ENCODE measurements at regions not wholly inside any gene's neighbourhood (a gene's known extent, or its start where the extent isn't known, plus 50 kb on each side); places are given as distances from the start of the nearest gene placed in this dataset.

DNA sequence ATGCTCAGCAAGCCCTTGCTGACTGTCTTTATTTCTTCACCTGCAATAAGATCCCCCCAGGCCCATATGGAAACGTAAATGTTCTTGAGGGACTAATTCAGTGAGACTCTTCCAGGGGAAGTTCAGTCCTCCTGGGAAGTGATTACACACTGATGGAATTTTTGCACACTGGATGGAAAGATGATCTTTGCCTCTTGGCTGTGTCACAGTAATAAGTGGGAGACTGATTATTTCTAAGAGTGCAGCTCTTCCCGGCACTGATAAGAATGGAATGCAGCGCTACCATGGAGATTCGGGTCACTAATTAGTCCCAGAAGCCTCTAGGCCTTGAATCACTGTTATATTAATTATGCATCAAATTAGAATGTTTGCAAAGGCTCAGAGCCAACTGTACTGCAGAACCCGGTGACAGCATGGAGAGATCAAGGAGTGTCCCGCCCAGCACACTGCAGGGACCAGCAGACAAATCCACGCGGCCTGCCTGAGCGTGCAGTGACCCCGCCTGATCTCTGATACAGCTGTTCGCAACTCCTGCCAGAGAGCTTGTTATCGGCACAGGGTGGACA, 178.3 kb downstream of the SNX19 start:
- H3K9me1 ChIP-seq (ENCODE audit: control insufficient read depth, extremely low read depth, insufficient read depth, low read length) = no peaks in the 10 kb centered on the region
- peak; percentile 9 for DNase-seq (ENCODE audit: low read depth, low spot score)
- dilution Hi-C loops (cut with MboI; ENCODE audit: extremely low pct_ligation_motif_present, low sequenced_read_pairs) = no loop called here
- peak overlapping the region; percentile 85 for H2AFZ ChIP-seq (ENCODE audit: control insufficient read depth, low read length)
- no peaks in the 10 kb centered on the region for H3K27me3 ChIP-seq (ENCODE audit: control insufficient read depth, extremely low read depth, insufficient read depth, low read length)
- H3K79me2 ChIP-seq (ENCODE audit: control insufficient read depth, insufficient read depth, low read length) = no peaks in the 10 kb centered on the region
- peak overlapping the region; percentile 10 for H3K9ac ChIP-seq (ENCODE audit: control insufficient read depth, extremely low read depth, insufficient read depth, low read length)
- peaks cover 15% of the 10 kb centered on the region for H3K4me1 ChIP-seq (ENCODE audit: control insufficient read depth, extremely low read depth, insufficient read depth, low read length)
- H3K27ac ChIP-seq (ENCODE audit: control insufficient read depth, insufficient read depth, low read length) = peak overlapping the region; percentile 16
- no peaks in the 10 kb centered on the region for H3K36me3 ChIP-seq (ENCODE audit: control insufficient read depth in 2 of 2, extremely low read depth in 1 of 2, insufficient read depth in 2 of 2, low read length in 2 of 2)
- FAIRE-seq = peak; percentile 52
- no peaks in the 10 kb centered on the region for H4K20me1 ChIP-seq (ENCODE audit: control insufficient read depth, extremely low read depth, insufficient read depth, low read length)
- H3K4me2 ChIP-seq (ENCODE audit: control insufficient read depth, extremely low read depth, insufficient read depth, low read depth, low read length) = peak overlapping the region; percentile 68
- H3K4me3 ChIP-seq (ENCODE audit: control insufficient read depth in 2 of 3, extremely low read depth in 1 of 3, insufficient read depth in 2 of 3, low read depth in 1 of 3, low read length in 3 of 3) = peak overlapping the region in 1 of 3 experiments; percentile 22
- TF ChIP-seq, protein P1, sequence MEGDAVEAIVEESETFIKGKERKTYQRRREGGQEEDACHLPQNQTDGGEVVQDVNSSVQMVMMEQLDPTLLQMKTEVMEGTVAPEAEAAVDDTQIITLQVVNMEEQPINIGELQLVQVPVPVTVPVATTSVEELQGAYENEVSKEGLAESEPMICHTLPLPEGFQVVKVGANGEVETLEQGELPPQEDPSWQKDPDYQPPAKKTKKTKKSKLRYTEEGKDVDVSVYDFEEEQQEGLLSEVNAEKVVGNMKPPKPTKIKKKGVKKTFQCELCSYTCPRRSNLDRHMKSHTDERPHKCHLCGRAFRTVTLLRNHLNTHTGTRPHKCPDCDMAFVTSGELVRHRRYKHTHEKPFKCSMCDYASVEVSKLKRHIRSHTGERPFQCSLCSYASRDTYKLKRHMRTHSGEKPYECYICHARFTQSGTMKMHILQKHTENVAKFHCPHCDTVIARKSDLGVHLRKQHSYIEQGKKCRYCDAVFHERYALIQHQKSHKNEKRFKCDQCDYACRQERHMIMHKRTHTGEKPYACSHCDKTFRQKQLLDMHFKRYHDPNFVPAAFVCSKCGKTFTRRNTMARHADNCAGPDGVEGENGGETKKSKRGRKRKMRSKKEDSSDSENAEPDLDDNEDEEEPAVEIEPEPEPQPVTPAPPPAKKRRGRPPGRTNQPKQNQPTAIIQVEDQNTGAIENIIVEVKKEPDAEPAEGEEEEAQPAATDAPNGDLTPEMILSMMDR (optimal IDR thresholded peaks at IDR 0.05 in 1 of 3, IDR thresholded peaks at IDR 0.05 in 1 of 3, conservative IDR thresholded peaks at IDR 0.05 in 1 of 3; ENCODE audit: extremely low read depth in 1 of 3, insufficient read depth in 2 of 3, low read length in 3 of 3) = no peak
- H3K9me3 ChIP-seq (ENCODE audit: control insufficient read depth, low read depth, low read length) = no peaks in the 10 kb centered on the region

DNA sequence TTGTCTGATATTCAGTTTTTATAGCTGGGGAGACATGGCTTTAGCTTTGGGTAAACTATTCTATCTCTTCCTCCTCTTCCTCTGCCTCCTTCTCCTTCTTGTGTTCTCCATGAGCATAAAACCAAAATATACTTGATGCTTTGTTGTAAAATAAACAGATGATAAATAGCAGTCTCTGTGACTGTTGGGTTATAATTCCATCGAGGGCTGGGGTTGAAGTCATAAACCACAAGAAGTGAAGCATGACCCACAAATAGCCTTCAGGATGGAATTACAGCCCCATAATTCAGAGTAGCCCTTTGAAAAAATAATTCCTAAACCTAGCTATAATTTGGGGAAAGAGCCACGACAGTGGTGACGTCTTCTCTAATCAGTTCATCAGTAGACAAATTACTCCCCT, 177.7 kb downstream of the SNX19 start:
- DNase-seq (ENCODE audit: low read depth, low spot score) = no peak
- no peaks in the 10 kb centered on the region for H3K79me2 ChIP-seq (ENCODE audit: control insufficient read depth, insufficient read depth, low read length)
- no peaks in the 10 kb centered on the region for H3K36me3 ChIP-seq (ENCODE audit: control insufficient read depth in 2 of 2, extremely low read depth in 1 of 2, insufficient read depth in 2 of 2, low read length in 2 of 2)
- H3K4me1 ChIP-seq (ENCODE audit: control insufficient read depth, extremely low read depth, insufficient read depth, low read length) = peaks cover 15% of the 10 kb centered on the region
- no peaks in the 10 kb centered on the region for H4K20me1 ChIP-seq (ENCODE audit: control insufficient read depth, extremely low read depth, insufficient read depth, low read length)
- no peaks in the 10 kb centered on the region for H3K27me3 ChIP-seq (ENCODE audit: control insufficient read depth, extremely low read depth, insufficient read depth, low read length)
- peak overlapping the region; percentile 68 for H3K4me2 ChIP-seq (ENCODE audit: control insufficient read depth, extremely low read depth, insufficient read depth, low read depth, low read length)
- no peak for FAIRE-seq
- H3K9ac ChIP-seq (ENCODE audit: control insufficient read depth, extremely low read depth, insufficient read depth, low read length) = no peak overlapping the region
- H3K27ac ChIP-seq (ENCODE audit: control insufficient read depth, insufficient read depth, low read length) = no peak overlapping the region
- H3K9me1 ChIP-seq (ENCODE audit: control insufficient read depth, extremely low read depth, insufficient read depth, low read length) = no peaks in the 10 kb centered on the region
- dilution Hi-C loops (cut with MboI; ENCODE audit: extremely low pct_ligation_motif_present, low sequenced_read_pairs) = no loop called here
- H3K9me3 ChIP-seq (ENCODE audit: control insufficient read depth, low read depth, low read length) = no peaks in the 10 kb centered on the region
- no peak overlapping the region for H3K4me3 ChIP-seq (ENCODE audit: control insufficient read depth in 2 of 3, extremely low read depth in 1 of 3, insufficient read depth in 2 of 3, low read depth in 1 of 3, low read length in 3 of 3)
- H2AFZ ChIP-seq (ENCODE audit: control insufficient read depth, low read length) = peak overlapping the region; percentile 85
- no peak for TF ChIP-seq EZH2 (IDR thresholded peaks at IDR 0.05; ENCODE audit: low read length)
- TF ChIP-seq, protein P1 (optimal IDR thresholded peaks at IDR 0.05 in 1 of 3, IDR thresholded peaks at IDR 0.05 in 1 of 3, conservative IDR thresholded peaks at IDR 0.05 in 1 of 3; ENCODE audit: extremely low read depth in 1 of 3, insufficient read depth in 2 of 3, low read length in 3 of 3) = no peak
